HepG2 (cell line): ENCODE measurements at regions not wholly inside any gene's neighbourhood (a gene's known extent, or its start where the extent isn't known, plus 50 kb on each side); places are given as distances from the start of the nearest gene placed in this dataset.

Experiments
- KLF13 ChIP-seq: sonication (generic); formaldehyde crosslinking; IDR thresholded peaks from 2 replicates; pipeline ENCODE4 v1.4.0; 2020; ENCODE audit warnings: mild to moderate bottlenecking, missing genetic modification reagents
- MLX ChIP-seq: IDR thresholded peaks from 2 replicates; pipeline ENCODE4 v1.6.1; 2016
- PRDM10 ChIP-seq: sonication (generic); formaldehyde crosslinking; IDR thresholded peaks from 2 replicates; pipeline ENCODE4 v1.4.0; 2020; ENCODE audit warnings: low read depth, missing genetic modification reagents

GRCh38 chr15:69735121-69735520, 282.5 kb downstream of the RPLP1 start:
- TF ChIP-seq PRDM10 (CRISPR knock-in tag), result no peak
- no peak for TF ChIP-seq KLF13 (CRISPR knock-in tag)
- TF ChIP-seq MLX, result no peak
